HUES6 (cell line): ENCODE measurements at regions not wholly inside any gene's neighbourhood (a gene's known extent, or its start where the extent isn't known, plus 50 kb on each side); places are given as distances from the start of the nearest gene placed in this dataset.
"Not testable (repeated sequence)": the region's sequence is repeated elsewhere in the genome, so short reads cannot be mapped to it uniquely, and the experiment has no call there.

Experiments used
- H3K27ac ChIP-seq: 2 replicates; pipeline ENCODE4 v1.7.0; 2013; ENCODE audit warnings: low read depth, mild to moderate bottlenecking, low read length, inconsistent platforms
- H3K27me3 ChIP-seq: 2 replicates; pipeline ENCODE4 v1.6.1; 2013; ENCODE audit warnings: low read length; ENCODE audit not compliant: control insufficient read depth, insufficient read depth
- H3K36me3 ChIP-seq: 2 replicates; pipeline ENCODE4 v1.6.1; 2013; ENCODE audit warnings: low read length; ENCODE audit not compliant: control insufficient read depth, insufficient read depth
- H3K4me1 ChIP-seq: 2 replicates; pipeline ENCODE4 v1.6.1; 2013; ENCODE audit warnings: low read length; ENCODE audit not compliant: control insufficient read depth, insufficient read depth
- H3K4me3 ChIP-seq: 2 replicates; pipeline ENCODE4 v1.5.1; 2013; ENCODE audit warnings: low read depth, low read length
- H3K9ac ChIP-seq: one replicate; pipeline ENCODE4 v1.6.1; 2013; ENCODE audit warnings: mild to moderate bottlenecking, low read length
- H3K9me3 ChIP-seq: 2 replicates; pipeline ENCODE4 v1.6.1; 2013; ENCODE audit warnings: low read depth, low read length; ENCODE audit not compliant: control insufficient read depth, insufficient read depth

- H3K36me3 ChIP-seq: no peaks in the 10 kb centered on the region
- H3K9ac ChIP-seq: no peak overlapping the region
- H3K27ac ChIP-seq: no peak overlapping the region
- no peaks in the 10 kb centered on the region for H3K9me3 ChIP-seq
- no peaks in the 10 kb centered on the region for H3K27me3 ChIP-seq
- H3K4me3 ChIP-seq: no peak overlapping the region
- no peaks in the 10 kb centered on the region for H3K4me1 ChIP-seq
Measured at GRCh38 chr4:12439633-12440305, 1011.1 kb upstream of the HS3ST1 start.

DNA sequence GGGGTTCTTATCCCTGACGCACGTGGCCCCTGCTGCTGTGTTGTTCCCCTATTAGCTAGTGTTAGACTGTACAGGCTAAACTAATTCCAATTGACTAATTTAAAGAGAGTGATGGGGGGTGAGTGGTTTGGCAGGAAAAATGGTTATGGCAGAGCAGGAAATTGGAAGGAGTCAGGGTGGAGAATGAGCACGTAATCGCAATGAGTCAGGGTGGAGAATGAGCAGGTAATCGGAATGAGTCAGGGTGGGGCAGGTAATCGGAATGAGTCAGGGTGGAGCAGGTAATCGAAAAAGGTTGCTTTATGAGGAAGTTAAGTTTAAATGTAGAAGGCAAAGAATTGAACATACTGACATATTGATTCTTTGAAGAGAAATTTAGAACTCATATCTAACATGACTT, 1002.6 kb upstream of the HS3ST1 start:
- H3K9ac ChIP-seq, H3K4me3 ChIP-seq, H3K27ac ChIP-seq: not testable (repeated sequence)

DNA sequence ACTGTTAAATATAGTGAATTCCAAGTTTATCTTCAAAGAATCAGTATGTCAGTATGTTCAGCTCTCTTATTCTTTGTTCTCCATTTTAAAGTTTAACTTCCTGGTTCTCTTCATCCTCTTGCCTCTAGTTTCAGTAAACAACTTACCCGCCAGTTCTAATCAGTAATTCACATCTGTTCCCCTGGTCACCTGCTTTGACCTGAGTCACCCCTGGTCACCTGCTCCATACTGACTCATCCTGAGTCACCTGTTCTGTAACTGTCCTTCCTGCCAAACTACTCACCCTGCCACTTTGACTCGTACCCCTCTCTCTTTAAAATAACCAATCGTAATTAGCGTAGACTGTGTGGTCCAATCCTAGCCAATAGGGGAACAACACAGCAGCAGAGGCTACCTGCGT, 992.7 kb upstream of the HS3ST1 start:
- no peak overlapping the region for H3K4me3 ChIP-seq
- H3K27me3 ChIP-seq: no peaks in the 10 kb centered on the region
- 0 out of 2 replicates have a peak, but pooled peaks cover 3% of the 10 kb centered on the region for H3K9me3 ChIP-seq
- H3K9ac ChIP-seq: no peak overlapping the region
- no peak overlapping the region for H3K27ac ChIP-seq
- H3K36me3 ChIP-seq: no peaks in the 10 kb centered on the region
- H3K4me1 ChIP-seq: no peaks in the 10 kb centered on the region

More for the DNA sequence above, 1002.6 kb upstream of the HS3ST1 start:
- not testable (repeated sequence) for H3K36me3 ChIP-seq, H3K27me3 ChIP-seq, H3K4me1 ChIP-seq, H3K9me3 ChIP-seq

- no peaks in the 10 kb centered on the region for H3K36me3 ChIP-seq
- no peak overlapping the region for H3K9ac ChIP-seq
- H3K27me3 ChIP-seq: no peaks in the 10 kb centered on the region
- H3K9me3 ChIP-seq: 0 out of 2 replicates have a peak, but pooled peaks cover 3% of the 10 kb centered on the region
- H3K4me1 ChIP-seq: no peaks in the 10 kb centered on the region
- no peak overlapping the region for H3K27ac ChIP-seq
- H3K4me3 ChIP-seq: no peak overlapping the region
Measured at GRCh38 chr4:12416755-12417154, 988.1 kb upstream of the HS3ST1 start.

DNA sequence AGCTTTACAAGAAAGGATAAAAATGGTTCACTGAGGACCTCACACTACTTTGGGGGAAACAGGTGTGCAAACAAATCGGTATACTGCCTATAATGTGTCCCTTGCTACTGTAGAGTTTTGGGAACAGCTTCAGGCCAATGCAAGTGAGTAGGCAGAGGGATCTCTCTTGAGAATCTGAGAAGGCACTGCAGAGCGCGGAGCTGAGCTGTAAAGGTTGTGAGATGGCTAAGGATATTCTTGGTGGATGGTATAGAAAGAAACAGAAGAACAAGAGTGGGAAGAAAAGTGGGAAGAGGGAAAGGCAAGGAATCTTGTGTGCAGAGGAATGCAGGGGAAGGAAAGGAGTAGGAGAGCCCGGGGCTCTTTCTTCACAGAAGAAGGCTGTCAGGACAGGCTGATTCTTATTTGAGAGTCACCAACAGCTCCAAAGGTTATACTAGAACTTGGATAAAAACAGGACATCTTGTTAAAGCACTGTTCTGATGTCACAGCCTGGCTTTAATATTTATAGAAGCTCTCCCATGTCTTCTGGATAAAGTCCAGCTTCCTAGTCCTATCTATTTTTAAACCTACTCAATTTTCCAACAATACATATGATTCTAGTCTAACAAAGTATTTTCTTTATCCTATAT, 985.6 kb upstream of the HS3ST1 start:
- no peaks in the 10 kb centered on the region for H3K4me1 ChIP-seq
- no peak overlapping the region for H3K9ac ChIP-seq
- no peak overlapping the region for H3K4me3 ChIP-seq
- H3K27me3 ChIP-seq: no peaks in the 10 kb centered on the region
- no peaks in the 10 kb centered on the region for H3K36me3 ChIP-seq
- H3K27ac ChIP-seq: no peak overlapping the region
- 0 out of 2 replicates have a peak, but pooled peaks cover 3% of the 10 kb centered on the region for H3K9me3 ChIP-seq

DNA sequence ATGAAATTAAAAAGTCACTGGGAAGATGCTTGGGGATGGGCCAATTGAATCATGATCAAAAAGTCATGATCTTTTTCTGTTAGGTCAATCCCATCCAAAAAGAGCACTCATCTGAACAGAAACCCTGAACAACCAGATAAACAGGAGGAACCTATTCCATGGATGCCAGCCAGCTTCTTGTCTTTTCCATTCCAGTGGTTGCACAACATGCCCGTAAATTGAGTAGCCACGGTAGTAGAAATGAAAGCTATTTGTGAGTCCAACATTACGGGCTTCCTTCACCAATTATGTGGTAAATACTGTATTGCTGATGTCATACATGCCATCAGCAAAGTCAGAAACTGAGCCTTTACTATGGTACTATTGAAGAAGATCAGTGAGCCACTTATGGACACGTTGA, 982.4 kb upstream of the HS3ST1 start:
- H3K9ac ChIP-seq: no peak overlapping the region
- H3K4me3 ChIP-seq: no peak overlapping the region
- no peak overlapping the region for H3K27ac ChIP-seq
- H3K9me3 ChIP-seq: 0 out of 2 replicates have a peak, but pooled peaks cover 3% of the 10 kb centered on the region
- H3K36me3 ChIP-seq: no peaks in the 10 kb centered on the region
- H3K4me1 ChIP-seq: no peaks in the 10 kb centered on the region
- no peaks in the 10 kb centered on the region for H3K27me3 ChIP-seq

DNA sequence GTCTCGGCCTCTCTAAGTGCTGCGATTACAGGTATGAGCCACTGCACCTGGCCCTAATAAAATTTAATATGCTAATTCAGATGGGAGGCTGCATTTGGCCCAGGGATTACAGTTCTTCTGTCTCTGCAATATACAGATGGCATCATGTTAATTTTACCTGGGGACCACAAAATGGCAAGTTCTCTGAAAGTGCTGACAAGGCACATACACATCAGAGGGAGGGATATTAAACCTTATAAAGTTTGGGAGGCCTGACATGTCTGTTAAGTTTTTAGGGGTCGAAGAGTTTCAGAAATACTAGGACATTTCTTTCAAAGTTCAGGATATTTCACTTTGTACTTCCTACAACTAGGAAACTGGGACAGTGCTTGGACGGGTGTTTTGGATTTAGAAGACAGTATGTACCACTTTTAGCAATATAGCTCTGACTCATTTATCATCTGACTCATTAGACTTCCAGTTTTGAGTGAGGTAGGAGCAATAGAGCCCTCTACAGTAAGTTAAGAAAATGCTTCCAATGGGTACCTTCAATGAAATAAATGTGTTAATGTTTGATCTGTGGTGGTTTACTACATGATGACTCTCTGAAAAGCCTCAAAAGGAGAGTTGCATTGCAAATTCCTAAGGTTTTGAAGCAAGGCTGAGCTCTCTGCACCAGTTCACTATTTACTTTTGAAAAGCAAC, 981.0 kb upstream of the HS3ST1 start:
- H3K9ac ChIP-seq: no peak overlapping the region
- H3K9me3 ChIP-seq: 0 out of 2 replicates have a peak, but pooled peaks cover 3% of the 10 kb centered on the region
- H3K4me1 ChIP-seq: no peaks in the 10 kb centered on the region
- no peak overlapping the region for H3K27ac ChIP-seq
- H3K4me3 ChIP-seq: no peak overlapping the region
- no peaks in the 10 kb centered on the region for H3K27me3 ChIP-seq
- H3K36me3 ChIP-seq: no peaks in the 10 kb centered on the region

DNA sequence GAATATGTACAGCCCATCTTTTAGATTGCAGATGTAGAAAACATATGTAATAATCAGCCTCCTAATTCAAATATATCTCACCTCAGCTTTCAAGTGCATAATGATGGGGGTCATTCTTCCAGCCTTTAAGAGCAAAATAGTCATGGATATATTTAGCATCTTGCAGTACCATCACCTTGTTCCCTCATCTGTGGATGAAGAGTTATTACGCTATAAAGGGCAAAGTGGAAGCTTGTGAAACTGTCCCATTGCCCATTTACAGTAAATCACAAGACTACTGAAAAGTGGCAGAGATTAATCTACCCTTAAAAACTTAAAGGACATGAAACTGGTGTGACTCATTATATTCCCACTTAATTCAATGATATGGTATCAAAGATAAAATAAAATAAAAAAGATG, 979.7 kb upstream of the HS3ST1 start:
- Histone ChIP-seq H3K4me1 (no peaks in the 10 kb centered on the region), H3K36me3 (no peaks in the 10 kb centered on the region), H3K27me3 (no peaks in the 10 kb centered on the region), H3K9ac (no peak overlapping the region), H3K27ac (no peak overlapping the region), H3K4me3 (no peak overlapping the region), H3K9me3 (0 out of 2 replicates have a peak, but pooled peaks cover 3% of the 10 kb centered on the region)

GRCh38 chr4:12403175-12403574, 974.5 kb upstream of the HS3ST1 start:
- no peaks in the 10 kb centered on the region for H3K4me1 ChIP-seq

DNA sequence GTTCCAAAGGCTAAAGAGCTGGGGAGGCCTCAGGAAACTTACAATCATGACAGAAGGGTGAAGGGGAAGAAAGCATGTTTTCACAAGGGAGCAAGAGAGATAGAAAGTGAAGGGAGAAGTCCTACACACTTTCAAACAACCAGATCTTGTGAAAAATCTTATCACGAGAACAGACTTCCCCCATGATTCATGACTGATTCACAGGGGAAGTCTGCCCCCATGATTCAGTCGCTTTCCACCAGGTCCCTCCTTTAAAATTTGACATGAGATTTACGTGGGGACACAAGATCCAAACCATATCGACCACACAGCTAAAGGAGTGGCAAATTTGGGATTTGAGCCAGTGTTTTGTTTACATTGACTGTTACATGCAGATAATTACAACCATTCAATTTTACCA, 971.1 kb upstream of the HS3ST1 start:
- H3K27me3 ChIP-seq: no peaks in the 10 kb centered on the region
- no peaks in the 10 kb centered on the region for H3K4me1 ChIP-seq
- no peak overlapping the region for H3K27ac ChIP-seq
- no peaks in the 10 kb centered on the region for H3K36me3 ChIP-seq
- no peak overlapping the region for H3K9ac ChIP-seq
- no peaks in the 10 kb centered on the region for H3K9me3 ChIP-seq
- no peak overlapping the region for H3K4me3 ChIP-seq

More at GRCh38 chr4:12403175-12403574, 974.5 kb upstream of the HS3ST1 start:
- no peak overlapping the region for H3K4me3 ChIP-seq
- H3K9me3 ChIP-seq: no peaks in the 10 kb centered on the region
- no peaks in the 10 kb centered on the region for H3K27me3 ChIP-seq
- no peak overlapping the region for H3K9ac ChIP-seq
- no peaks in the 10 kb centered on the region for H3K36me3 ChIP-seq
- H3K27ac ChIP-seq: no peak overlapping the region

DNA sequence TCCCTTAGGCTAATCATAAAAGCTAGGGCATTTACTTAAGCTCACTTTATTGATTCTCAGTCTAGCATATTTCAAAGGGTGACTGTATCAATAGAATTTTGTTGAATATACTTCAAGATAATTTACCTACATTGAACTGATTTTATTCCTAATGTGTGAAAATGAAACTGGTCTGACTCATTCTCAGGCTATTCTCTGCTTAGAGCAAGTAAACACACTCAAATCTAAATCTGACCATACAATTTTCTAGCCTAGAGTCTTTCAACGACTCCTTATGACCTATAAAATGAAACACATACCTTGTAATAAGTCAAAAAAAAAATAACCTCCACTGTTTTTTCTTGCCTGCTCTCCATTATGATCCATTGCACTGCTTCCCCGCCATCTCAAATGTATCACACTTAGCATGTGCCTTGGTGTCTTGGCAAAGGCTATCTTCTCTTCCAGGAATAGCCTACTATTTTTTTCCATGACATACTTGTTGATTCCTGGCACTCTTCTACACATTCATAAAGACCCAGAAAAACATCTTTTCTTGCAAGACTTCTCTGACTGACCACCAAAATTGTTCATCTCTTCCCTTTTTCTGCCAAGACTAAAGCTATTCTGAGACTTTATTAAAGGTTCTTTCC, 965.1 kb upstream of the HS3ST1 start:
- H3K4me3 ChIP-seq: no peak overlapping the region
- no peak overlapping the region for H3K9ac ChIP-seq
- no peaks in the 10 kb centered on the region for H3K36me3 ChIP-seq
- no peaks in the 10 kb centered on the region for H3K27me3 ChIP-seq
- H3K4me1 ChIP-seq: no peaks in the 10 kb centered on the region
- no peaks in the 10 kb centered on the region for H3K9me3 ChIP-seq
- no peak overlapping the region for H3K27ac ChIP-seq
